ENCODE measurements at regions not wholly inside any gene's neighbourhood (a gene's known extent, or its start where the extent isn't known, plus 50 kb on each side); places are given as distances from the start of the nearest gene placed in this dataset.

- ATAC-seq = no peak
- TF ChIP-seq ARNTL (CRISPR knock-in tag; IDR thresholded peaks at IDR 0.05; ENCODE audit: borderline replicate concordance, low read depth) (no peak), TSHZ2 (CRISPR knock-in tag; IDR thresholded peaks at IDR 0.05) (no peak), TOX (CRISPR knock-in tag; IDR thresholded peaks at IDR 0.05; ENCODE audit: borderline replicate concordance) (no peak), PPARA (CRISPR knock-in tag; IDR thresholded peaks at IDR 0.05; ENCODE audit: borderline replicate concordance) (no peak), ZNF8 (CRISPR knock-in tag; IDR thresholded peaks at IDR 0.05) (no peak), CREB5 (CRISPR knock-in tag; IDR thresholded peaks at IDR 0.05; ENCODE audit: low read depth) (no peak), ZNF565 (CRISPR knock-in tag; conservative IDR thresholded peaks at IDR 0.05; ENCODE audit: low read depth) (no peak), BACH2 (CRISPR knock-in tag; IDR thresholded peaks at IDR 0.05; ENCODE audit: borderline replicate concordance) (no peak), ESRRG (CRISPR knock-in tag; IDR thresholded peaks at IDR 0.05) (no peak), CSDC2 (CRISPR knock-in tag; IDR thresholded peaks at IDR 0.05) (no peak), ZFP3 (CRISPR knock-in tag; IDR thresholded peaks at IDR 0.05) (no peak), ZC3H10 (CRISPR knock-in tag; IDR thresholded peaks at IDR 0.05) (no peak), TCF4 (CRISPR knock-in tag; IDR thresholded peaks at IDR 0.05; ENCODE audit: borderline replicate concordance) (no peak), GLIS3 (CRISPR knock-in tag; IDR thresholded peaks at IDR 0.05) (no peak)
Measured at GRCh38 chr5:167308466-167308865, 983.0 kb upstream of the WWC1 start.

GRCh38 chr5:167309941-167310517, 981.4 kb upstream of the WWC1 start:
- TF ChIP-seq ARNTL (CRISPR knock-in tag; IDR thresholded peaks at IDR 0.05; ENCODE audit: borderline replicate concordance, low read depth) (no peak), ISL1 (CRISPR knock-in tag; IDR thresholded peaks at IDR 0.05) (no peak), ESRRG (CRISPR knock-in tag; IDR thresholded peaks at IDR 0.05) (no peak), OSR1 (CRISPR knock-in tag; IDR thresholded peaks at IDR 0.05) (no peak), ZFP30 (CRISPR knock-in tag; IDR thresholded peaks at IDR 0.05) (no peak), ZNF8 (CRISPR knock-in tag; IDR thresholded peaks at IDR 0.05) (no peak), TSHZ2 (CRISPR knock-in tag; IDR thresholded peaks at IDR 0.05) (no peak), CREB5 (CRISPR knock-in tag; IDR thresholded peaks at IDR 0.05; ENCODE audit: low read depth) (no peak)
- ATAC-seq = no peak

- ATAC-seq = no peak
- no peak for TF ChIP-seq ZFP3 (CRISPR knock-in tag; IDR thresholded peaks at IDR 0.05)
- TF ChIP-seq PATZ1 (CRISPR knock-in tag; IDR thresholded peaks at IDR 0.05; ENCODE audit: borderline replicate concordance) = no peak
- TF ChIP-seq GLIS3 (CRISPR knock-in tag; IDR thresholded peaks at IDR 0.05) = no peak
- no peak for TF ChIP-seq ISL1 (CRISPR knock-in tag; IDR thresholded peaks at IDR 0.05)
- TF ChIP-seq ZC3H10 (CRISPR knock-in tag; IDR thresholded peaks at IDR 0.05) = no peak
- no peak for TF ChIP-seq OSR1 (CRISPR knock-in tag; IDR thresholded peaks at IDR 0.05)
- no peak for TF ChIP-seq RARB (CRISPR knock-in tag; IDR thresholded peaks at IDR 0.05)
- no peak for TF ChIP-seq CSDC2 (CRISPR knock-in tag; IDR thresholded peaks at IDR 0.05)
- TF ChIP-seq ARNTL (CRISPR knock-in tag; IDR thresholded peaks at IDR 0.05; ENCODE audit: borderline replicate concordance, low read depth) = no peak
- TF ChIP-seq TSHZ2 (CRISPR knock-in tag; IDR thresholded peaks at IDR 0.05) = no peak
- no peak for TF ChIP-seq PPARA (CRISPR knock-in tag; IDR thresholded peaks at IDR 0.05; ENCODE audit: borderline replicate concordance)
- TF ChIP-seq BACH2 (CRISPR knock-in tag; IDR thresholded peaks at IDR 0.05; ENCODE audit: borderline replicate concordance) = no peak
- no peak for TF ChIP-seq ESRRG (CRISPR knock-in tag; IDR thresholded peaks at IDR 0.05)
- no peak for TF ChIP-seq ZNF8 (CRISPR knock-in tag; IDR thresholded peaks at IDR 0.05)
- no peak for TF ChIP-seq SNAI2 (CRISPR knock-in tag; IDR thresholded peaks at IDR 0.05)
Measured at GRCh38 chr5:167311340-167311739, 980.1 kb upstream of the WWC1 start.

Measured in SK-N-SH treated with all-trans-retinoic acid at 6 μM for 48 hours (cell line).